ENCODE measurements at regions not wholly inside any gene's neighbourhood (a gene's known extent, or its start where the extent isn't known, plus 50 kb on each side); places are given as distances from the start of the nearest gene placed in this dataset.

DNA sequence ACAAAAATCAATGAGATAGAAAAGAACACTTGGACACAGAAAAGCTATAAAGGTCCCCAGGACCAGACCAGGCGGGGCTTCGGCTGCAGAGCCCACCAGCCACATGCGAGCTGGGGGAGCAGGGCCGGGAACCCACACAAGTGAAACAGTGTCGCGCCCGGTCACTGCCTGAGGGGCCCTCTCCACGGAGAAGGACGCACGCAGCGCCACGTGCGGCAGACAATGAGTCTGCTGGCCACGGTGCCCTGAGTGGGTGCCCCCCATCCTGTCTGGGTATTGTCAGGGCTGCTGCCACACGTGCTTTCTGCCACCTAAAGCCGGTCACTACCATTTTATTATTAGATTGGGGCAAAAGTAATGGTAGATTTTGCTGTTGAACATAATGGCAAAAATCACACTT, 207.9 kb upstream of the HDAC4 start:
- no peak for DNase-seq

DNA sequence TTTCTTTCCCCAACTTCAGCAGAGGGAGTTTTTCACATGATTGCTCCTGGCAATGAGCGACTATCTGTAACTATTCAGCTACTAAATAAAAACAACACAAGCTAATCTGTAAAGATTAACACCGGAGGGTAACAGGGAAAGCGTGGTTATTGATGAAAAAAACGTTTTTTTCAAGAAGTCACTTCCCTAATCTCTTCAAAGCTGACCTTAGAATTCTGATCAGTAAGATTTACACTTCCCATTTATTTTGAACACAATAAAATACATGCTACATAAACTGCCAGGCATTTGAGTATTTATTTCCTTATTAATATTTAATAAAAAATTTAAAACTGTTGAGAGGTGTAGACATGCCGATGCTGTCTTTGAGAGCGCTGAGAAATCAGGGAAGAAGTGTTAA, 207.4 kb upstream of the HDAC4 start:
- DNase-seq: no peak

DNA sequence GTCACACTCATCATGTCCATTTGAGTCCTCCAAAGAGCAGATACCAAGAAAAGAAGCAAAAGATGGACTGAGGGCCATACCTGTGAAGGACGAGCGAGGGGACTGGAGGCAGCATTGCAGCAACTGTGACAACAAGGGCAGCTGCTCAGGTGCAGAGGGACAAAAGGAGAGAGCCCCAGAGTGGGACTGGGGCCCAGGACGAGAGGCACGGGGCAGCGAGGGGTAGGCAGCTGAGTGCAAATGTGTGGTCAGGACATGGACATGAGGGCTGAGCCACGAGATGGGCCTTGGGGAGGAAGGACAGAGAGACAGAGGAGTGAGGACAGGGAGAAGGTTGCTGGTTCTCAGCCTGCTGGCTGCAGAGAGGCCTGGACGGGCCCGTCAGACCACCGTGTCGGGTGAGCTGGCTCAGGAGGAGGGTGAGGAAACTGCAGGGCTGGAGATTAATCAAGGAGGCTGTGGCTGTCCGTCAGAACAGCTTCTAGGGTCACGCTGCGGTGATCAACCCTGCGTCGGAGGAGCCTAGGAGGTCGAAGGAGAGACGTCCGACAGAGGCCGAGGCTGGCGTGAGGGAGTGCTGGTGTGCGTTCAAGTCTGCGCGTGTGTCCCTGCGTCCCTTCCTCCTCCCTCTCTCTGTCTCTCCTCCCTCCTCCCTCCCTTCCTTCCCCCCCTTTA, 206.8 kb upstream of the HDAC4 start:
- no peak for DNase-seq

DNA sequence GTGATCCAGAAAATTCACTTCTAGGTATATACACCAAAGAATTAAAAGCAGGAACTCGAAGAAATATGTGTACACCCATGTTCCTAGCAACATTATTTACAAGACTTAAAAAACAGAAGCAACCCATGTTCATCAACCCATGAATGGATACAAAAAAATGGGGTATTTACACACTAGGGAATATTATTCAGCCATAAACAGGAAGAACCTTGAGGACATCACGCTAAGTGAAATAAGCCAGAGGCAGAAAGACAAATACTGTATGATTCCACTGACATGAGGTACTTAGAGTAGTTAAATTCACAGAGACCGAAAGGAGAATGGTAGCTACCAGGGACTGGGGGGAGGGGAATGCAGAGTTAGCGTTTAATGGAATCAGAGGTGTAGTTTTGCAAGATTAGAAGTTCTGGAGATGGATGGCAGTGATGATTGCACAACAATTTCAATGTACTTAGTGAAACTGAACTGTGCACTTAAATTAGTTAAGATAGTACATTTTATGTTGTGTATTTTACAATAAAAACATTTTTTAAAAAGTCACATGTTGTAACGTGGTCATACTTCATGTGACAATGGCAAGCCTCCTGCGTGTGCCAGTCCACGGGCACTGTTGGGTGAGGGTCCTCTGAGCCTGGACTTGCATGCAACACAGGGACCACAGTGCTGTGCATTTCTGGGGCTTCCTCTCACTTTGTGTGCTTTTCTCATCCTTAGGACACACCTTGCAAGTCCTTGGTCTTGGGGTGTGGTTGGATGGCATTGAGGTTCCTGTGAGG, 206.1 kb upstream of the HDAC4 start:
- DNase-seq: no peak

DNA sequence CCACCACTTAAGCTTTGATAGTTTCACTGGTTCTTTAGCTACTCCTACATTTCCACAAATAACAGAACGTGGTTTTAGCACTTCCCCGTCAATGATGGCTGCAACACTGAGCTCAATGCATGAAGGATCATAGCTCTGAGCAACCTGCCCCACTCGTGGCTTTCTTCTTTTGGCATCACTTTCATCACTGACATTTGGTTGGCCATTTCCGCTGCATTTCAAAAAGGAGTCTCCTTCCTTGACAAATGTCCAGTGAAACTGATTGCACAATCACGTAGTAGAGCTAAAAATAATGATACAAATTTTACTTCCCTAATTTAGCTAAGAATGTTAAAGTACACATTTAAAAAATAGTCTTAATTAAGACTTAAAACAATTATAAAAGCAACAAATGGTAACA, 205.2 kb upstream of the HDAC4 start:
- no peak for DNase-seq

DNA sequence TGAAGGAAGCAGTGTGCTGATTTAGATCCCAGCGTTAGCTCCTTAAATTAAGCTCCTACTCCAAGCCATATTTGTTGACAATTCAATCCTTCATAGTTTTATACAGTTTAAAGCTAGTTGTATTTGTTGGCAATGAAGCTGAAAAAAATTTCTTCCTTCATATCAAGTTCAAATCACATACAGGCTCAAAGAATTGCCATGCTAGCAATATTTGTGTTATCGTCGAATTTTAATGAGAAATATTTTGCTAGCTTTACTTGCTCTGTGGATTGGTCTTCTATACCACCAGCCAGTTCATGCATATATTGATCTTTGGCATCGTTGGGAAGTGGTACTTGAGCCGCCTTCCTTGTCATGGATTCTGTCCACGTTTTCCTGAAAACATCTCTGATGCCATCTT, 204.6 kb upstream of the HDAC4 start:
- no peak for DNase-seq

DNA sequence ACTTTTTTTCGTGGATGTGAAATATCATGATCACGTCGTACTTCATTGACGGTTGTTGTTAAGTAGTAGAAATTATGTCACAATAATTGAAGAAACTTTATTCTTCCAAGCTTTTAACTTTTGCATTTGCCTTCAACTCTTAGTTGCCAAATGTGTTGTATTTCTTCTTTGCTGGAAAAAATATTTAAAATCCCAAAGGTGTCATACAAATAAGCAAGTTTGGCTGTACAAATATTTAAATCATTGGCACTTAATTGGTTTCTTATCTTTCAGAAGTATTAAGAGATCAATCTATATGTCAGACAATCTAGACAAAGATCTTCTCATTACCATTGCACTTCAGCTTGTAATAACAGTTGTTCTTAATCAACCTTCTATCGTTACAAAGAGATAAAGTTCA, 204.0 kb upstream of the HDAC4 start:
- DNase-seq: no peak

DNA sequence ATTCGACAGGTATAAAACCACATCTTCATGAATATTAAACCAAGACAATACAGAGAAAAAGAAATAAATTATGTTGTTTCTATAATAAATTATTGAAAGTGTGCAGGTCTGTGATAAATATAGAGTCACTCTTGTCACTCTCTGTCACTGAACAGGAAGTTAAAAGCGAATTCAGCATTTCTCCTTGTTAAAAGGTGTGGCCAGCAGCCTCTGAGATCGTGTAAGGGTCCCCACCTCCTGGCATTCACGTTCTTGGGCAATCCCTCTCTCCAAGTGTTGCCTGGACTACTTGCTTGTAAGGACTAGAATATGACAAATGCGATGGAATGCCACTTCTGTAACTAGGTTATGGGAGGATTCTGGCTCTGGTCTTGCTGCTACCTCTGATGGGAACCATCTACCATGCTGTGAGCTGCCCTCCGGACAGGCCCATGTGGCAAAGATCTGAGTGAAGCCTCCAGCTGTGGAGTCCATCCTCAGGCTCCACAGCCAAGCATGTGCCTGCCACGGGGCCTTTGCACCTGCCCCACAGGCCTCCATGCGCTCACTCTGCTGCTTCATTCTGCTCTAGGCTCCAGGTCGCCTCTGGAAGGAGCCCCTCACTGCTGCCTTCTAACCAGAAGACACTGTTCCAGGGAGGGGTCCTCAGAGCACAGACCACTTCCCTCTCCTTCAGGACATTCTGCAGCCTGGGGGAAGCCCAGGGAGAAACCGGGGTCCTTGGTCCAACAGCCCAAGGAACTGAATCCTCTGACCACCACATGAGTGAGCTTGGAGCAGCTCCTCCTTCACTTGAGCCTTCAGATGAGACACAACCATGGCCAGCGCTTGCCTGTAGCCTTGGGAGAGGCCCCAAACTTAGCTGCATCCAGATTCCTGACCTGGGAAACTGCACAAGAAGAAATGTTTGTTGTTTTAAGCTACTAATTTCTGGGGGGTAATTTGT, 202.9 kb upstream of the HDAC4 start:
- no peak for DNase-seq

DNA sequence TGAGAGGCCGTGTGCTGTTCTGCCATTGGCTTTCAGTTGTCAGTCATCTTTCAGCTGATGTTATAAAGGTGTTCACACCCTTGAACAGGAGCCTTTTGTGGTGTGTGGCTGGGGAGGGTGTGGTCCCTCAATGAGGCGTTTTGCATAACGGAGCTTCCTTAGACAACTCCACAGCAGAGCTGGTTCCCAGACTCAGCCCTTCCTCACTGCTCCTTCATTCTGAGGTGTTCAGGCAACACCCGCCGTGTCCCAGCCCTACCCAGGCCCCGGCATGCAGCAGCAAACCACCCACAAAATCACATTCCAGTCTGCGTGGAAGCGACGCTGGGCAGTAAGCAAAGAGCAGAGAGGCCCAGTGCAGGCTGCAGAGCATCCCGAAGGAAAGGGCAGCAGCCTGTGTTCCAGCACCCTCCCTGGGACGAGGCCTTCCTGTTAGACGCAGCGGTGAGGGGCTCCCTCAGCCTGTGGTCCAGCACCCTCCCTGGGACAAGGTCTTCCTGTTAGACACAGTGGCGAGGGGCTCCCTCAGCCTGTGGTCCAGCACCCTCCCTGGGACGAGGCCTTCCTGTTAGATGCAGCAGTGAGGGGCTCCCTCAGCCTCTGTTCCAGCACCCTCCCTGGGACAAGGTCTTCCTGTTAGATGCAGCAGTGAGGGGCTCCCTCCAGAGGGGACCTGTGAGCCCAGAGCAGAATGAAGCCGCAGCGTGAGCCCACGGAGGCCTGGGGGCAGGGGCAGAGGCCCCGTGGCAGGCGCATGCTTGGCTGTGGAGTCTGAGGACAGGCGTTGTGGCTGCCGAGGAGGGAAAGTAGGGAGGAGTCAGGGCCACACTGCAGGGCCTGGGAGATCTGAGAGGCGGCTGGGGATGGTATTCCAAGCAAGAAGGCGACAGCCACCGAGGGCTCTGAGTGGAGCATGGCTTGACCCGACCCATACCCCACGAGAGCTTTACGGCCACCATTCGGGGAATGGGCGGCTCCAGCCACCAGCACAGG, 201.8 kb upstream of the HDAC4 start:
- DNase-seq: no peak

DNA sequence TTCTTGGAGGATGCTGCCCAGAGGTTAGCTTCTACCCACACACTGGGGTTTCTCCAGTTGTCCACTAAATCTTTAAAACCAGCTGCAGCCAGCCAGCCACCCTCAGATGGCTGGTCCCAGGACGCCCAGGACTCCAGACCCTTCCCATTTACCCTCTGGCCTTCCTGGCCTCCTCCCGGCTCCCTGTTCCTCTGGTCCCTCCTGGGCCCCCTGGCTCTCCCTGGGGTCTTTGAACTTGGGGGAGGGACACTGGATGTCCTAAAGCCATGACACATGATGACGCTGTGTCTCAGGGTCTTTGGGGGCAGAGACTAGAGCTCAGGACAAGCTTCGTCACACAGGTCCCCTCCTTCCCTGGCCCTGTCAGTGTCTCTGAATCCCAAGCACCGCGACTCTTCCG, 201.1 kb upstream of the HDAC4 start:
- DNase-seq: no peak

DNA sequence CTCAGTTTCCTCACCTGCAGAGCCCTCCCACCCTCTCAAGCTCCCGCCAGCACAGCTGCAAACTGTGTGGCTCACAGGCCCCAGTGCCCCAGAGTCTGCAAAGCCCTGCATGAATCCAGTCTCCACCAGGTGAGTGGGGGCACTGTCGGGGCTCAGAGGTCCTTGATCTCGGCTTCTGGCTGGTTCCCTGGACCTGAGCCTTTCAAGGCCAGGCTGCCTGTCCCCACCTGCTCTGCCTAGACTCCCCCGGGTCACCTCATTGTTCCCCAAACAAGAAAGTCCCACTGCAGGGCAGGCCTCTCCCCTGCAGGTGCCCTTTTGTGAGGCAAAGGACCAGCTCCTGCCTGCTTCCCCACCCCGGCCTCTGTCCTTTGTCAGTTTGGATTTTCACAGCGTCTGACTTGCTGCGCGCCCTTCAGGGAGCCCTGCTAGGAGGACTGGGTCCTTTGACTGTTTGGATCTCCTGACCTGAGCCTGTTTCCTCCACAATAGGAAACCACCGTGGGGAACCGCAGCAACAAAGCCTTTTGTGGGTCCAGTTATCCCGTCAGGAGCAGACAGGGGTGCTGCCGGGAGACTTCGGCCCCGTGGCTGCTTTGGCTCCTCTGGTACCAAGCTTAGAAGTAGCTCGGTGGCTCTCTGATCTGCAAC, 200.5 kb upstream of the HDAC4 start:
- DNase-seq: no peak

DNA sequence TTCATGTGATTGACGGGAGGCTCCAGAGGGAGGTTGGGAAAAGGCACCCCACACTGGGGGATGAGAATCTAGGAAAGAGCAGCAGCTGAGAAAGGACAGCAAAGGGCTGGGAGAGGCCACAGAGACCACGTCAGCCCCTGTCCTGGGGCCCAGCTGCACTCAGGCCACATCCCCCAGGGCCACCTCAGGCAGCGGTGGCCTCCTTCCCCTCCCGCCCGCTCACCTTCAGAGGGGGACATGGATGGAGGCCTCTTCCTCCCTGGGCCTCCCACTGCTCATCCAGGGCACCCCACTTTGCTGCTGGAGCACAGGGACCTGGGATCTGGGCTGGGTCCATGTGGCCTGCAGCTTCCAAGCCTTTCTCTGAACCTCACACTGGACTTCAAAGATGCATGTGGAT, 199.8 kb upstream of the HDAC4 start:
- DNase-seq: no peak

DNA sequence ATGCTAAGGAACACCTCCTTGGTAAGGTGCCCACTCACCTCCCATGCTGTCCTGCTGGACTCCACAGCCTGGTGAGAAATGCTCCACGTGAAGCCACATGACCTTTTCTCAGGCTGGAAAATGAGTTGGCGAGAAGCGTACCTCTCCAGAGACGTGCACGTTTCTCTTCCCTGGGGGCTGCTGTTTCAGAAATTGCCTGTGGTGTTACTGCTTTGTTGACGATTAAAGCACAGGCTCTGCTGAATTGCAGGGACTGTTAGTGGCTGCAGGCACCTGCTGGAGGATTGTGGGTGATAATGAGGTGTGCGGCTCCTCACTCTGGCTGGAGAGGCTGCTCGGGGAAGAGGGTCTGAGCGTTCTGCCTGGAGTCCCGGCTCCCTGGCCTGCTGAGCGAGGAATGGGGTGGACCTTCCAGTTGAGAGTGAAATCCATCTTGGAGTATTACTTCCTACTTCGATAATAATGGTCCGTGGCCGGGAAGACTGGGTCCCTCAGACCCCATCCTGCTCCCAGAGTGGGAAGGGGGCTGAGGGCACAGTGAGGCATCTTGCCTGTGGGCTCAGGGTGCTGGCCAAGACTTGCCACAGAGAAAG, 199.3 kb upstream of the HDAC4 start:
- DNase-seq: no peak

DNA sequence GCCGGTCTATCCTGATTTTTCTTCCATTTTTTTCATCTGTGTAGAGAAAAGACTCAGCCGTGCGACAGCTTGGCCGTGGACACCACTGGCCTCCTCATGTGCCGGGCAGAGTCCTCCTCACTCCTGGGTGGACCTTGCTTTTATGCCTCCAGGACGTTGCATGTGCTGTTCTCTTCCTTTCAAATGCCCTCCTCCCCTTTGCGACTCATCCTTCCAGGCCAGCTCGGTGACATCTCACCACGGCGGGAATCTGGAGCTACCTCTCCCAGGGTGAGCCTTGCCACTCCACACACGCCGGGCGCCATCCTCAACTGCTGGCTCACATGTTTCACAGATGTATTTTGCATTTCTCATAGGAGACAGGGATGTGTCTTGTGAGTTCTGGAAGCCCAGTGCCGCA, 198.5 kb upstream of the HDAC4 start:
- DNase-seq: no peak

DNA sequence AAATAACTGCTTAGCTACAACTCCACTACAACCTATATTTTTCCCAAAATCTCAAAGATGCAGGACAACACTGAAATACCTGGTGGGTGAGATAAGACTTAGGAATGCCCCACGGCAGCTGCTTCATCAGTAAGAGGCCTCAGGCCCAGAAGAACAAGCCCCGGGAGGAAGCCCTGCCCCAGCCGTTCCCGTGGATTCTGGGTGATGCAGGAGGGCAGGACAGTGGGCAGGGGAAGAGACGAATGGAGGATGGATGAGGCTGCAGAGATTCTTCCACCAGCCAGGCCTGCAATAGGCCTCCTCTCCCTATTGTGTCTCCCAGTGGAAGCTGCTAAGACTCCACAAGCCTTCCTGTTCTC, 197.9 kb upstream of the HDAC4 start:
- no peak for DNase-seq

DNA sequence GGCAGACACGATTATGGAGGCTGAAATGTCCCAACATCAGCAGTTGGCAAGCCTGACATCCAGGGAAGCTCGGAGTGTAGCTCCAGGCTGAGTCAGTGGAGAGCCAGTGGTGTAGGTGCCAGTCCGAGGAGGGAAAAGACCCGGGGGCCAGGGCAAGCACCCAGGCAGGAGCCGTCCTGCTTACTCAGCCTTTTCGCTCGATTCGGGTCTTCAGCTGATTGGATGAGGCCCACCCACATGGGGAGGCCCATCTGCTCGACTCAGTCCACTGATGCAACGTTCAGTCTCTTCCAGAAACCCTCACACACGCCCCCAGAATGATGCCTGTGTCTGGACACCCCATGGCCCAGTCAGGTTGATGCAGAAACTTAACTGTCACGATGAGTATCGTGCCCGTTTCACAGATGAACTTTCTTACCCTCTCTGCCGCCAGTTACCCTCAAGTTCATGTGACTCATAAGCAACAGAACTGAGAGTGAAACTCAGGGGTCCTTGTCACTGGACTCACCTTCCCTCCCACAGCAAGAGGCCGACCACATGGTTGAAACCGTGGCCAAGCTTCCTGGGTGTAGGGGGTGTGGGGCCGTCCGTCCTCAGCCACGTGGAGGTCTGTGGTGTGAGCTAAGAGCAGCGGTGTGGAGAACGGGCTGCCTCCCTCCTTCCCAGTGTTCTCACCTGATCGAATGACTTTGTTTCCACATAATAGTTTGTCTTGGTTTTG, 197.4 kb upstream of the HDAC4 start:
- DNase-seq: no peak

DNA sequence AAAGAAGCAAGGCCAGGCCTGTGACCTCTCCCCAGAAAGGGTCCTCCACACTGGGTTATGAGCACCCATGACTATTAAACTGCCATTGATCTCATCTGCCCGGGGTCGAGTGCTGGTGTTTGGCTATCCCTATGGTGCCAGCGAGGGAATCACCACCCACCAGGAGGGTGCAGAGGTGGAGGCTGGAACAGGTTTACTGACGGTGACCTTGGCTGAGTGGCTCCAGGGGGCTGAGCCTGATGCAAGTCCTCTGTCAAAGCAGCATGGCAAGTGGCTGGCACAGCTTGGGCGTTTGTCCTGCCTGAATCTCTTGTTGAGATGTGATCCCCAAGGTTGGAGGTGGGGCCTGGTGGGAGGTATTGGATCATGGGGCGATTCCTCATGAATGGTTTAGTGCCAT, 196.4 kb upstream of the HDAC4 start:
- no peak for DNase-seq

DNA sequence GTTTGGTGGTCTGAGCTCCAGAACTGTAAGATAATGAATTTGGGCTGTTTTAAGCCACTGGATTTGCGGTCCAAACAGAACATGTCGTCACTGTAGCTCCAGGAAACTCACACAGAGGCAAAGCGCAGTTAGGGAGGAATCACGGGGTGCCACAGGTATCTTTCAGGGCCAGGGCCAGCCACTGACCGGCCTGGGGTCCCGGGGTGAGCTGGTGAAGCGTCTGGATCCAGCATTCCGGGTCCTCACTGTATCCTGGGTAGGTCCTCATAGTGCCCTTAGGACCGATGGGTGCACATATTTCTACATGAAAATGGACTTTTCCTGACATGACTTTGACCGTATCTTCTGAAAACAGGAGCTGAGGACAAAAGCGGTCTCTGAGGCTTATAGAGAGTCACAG, 196.0 kb upstream of the HDAC4 start:
- DNase-seq: no peak

DNA sequence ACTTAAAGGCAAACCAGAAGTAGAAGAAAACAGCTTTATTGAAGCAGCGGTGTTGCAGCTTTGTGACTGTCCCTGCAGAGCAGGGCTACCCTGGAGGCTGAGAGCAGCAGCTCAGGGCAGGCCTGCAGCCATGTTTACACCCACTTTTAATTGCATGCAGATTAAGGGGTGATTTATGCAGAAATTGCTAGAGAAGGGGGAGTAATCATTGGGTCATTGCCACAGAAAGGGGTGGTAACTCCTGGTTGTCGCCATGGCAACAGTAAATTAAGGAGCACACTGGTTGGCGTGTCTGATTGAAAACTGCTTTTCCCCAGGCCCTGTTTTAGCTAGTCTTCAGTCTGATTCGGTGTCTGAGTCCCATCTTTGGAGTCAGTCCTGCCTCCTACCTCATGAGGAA, 195.4 kb upstream of the HDAC4 start:
- no peak for DNase-seq

DNA sequence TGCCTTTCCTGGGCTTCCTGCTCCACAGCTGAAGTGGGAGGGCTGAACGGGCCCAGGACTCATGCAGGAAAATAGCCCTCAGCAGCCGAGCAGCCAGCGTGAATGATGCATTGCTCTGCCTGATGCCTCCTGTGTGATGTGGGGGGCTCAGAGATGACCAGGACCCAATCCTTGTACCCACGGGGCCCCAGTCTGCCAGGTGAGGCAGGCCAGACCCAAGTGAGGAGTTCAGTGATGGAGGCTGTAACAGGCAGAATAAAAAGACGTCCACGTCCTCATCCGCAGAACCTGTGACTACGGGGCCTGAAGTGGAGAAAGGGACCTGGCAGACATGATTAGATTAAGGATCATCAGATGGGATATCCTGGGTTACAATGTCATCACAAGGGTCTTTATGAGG, 194.9 kb upstream of the HDAC4 start:
- no peak for DNase-seq

Data from KG1 (cell line).